Endothelial cell of umbilical vein (primary cell): ENCODE measurements at regions not wholly inside any gene's neighbourhood (a gene's known extent, or its start where the extent isn't known, plus 50 kb on each side); places are given as distances from the start of the nearest gene placed in this dataset.

Experiments used
- BruUV-seq: library from RNA; stranded (reverse); fragments of 400-500 nt; replicated peaks from 2 replicates; lab custom pipeline; 2021; lab: Mats Ljungman, UMichigan
- CTCF ChIA-PET: fragments of 300-600, 350-600 bp; sonication (Branson Sonifier 250); formaldehyde crosslinking; loops from one replicate; lab custom pipeline; 2021; ENCODE audit warnings: antibody characterized with exemption, inconsistent platforms; lab: Charles Lee
- POLR2A ChIA-PET: fragments of 300-600, 350-600 bp; sonication (Branson Sonifier 250); formaldehyde crosslinking; loops from one replicate; lab custom pipeline; 2021; ENCODE audit warnings: antibody characterized with exemption, inconsistent platforms; lab: Charles Lee
- DNase-seq: peaks from one replicate; pipeline ENCODE4 v3.0.0-alpha.2; 2011; ENCODE audit warnings: low read depth, low spot score
- FAIRE-seq: peaks from 2 replicates; lab custom pipeline; 2011; peaks lifted over from hg19 to GRCh38; lab: Jason Lieb, UNC
- H2AFZ ChIP-seq: 2 replicates; pipeline ENCODE4 v1.6.0; 2012; ENCODE audit warnings: low read depth, low read length, control low read depth, inconsistent platforms
- H3K27ac ChIP-seq: 2 replicates; pipeline ENCODE4 v1.5.1; 2011; ENCODE audit warnings: low read depth, mild to moderate bottlenecking, control low read depth, low read length, moderate library complexity; ENCODE audit not compliant: insufficient read depth
- H3K27me3 ChIP-seq, 2 experiments: 2 replicates each; pipeline versions ENCODE4 v1.6.0 to v1.6.1; 2011; ENCODE audit warnings: low read length in 2 of 2, mixed read lengths in 1 of 2; ENCODE audit not compliant: control insufficient read depth in 2 of 2, insufficient read depth in 2 of 2
- H3K36me3 ChIP-seq, 2 experiments: 2 replicates in 1 of 2; 3 replicates in 1 of 2; pipeline ENCODE4 v1.5.1; 2011; ENCODE audit warnings: low read length in 2 of 2, mild to moderate bottlenecking in 1 of 2, moderate library complexity in 1 of 2; ENCODE audit not compliant: control insufficient read depth in 2 of 2, insufficient read depth in 2 of 2; ENCODE audit errors: extremely low read depth in 1 of 2
- H3K4me1 ChIP-seq: 3 replicates; pipeline ENCODE4 v1.5.1; 2011; ENCODE audit warnings: mild to moderate bottlenecking, low read length; ENCODE audit not compliant: control insufficient read depth, insufficient read depth; ENCODE audit errors: extremely low read depth
- H3K4me2 ChIP-seq: 2 replicates; pipeline ENCODE4 v1.6.1; 2011; ENCODE audit warnings: low read length, control low read depth, mixed read lengths; ENCODE audit not compliant: insufficient read depth
- H3K4me3 ChIP-seq, 3 experiments: fragments of 200-600 bp in 1 of 3; sonication (generic), shearing (Covaris generic) in 1 of 3; replicated peaks in 1 of 3; 2 replicates each; pipeline ENCODE4 v1.5.1; 2011 to 2016; ENCODE audit warnings: control low read depth in 3 of 3, low read length in 3 of 3, mild to moderate bottlenecking in 2 of 3, inconsistent platforms in 1 of 3, low read depth in 1 of 3, moderate library complexity in 1 of 3; ENCODE audit not compliant: insufficient read depth in 1 of 3
- H3K79me2 ChIP-seq: 2 replicates; pipeline ENCODE4 v1.6.0; 2012; ENCODE audit warnings: low read length, inconsistent platforms; ENCODE audit not compliant: control insufficient read depth, insufficient read depth
- H3K9ac ChIP-seq: replicated peaks from 2 replicates; pipeline ENCODE3; 2011; ENCODE audit warnings: low read length, control low read depth; ENCODE audit not compliant: insufficient read depth; ENCODE audit errors: extremely low read depth
- H3K9me1 ChIP-seq: replicated peaks from 3 replicates; pipeline ENCODE4 v1.6.0; 2011; ENCODE audit warnings: mild to moderate bottlenecking, low read length; ENCODE audit not compliant: control insufficient read depth, insufficient read depth; ENCODE audit errors: extremely low read depth
- H3K9me3 ChIP-seq: replicated peaks from 2 replicates; pipeline ENCODE4 v1.5.1; 2012; ENCODE audit warnings: low read length, inconsistent platforms; ENCODE audit not compliant: control insufficient read depth, insufficient read depth
- H4K20me1 ChIP-seq: replicated peaks from 2 replicates; pipeline ENCODE3; 2011; ENCODE audit warnings: mild to moderate bottlenecking, low read length; ENCODE audit not compliant: control insufficient read depth, insufficient read depth; ENCODE audit errors: extremely low read depth
- EZH2 ChIP-seq: IDR thresholded peaks from 2 replicates; pipeline ENCODE4 v1.6.1; 2012; ENCODE audit warnings: borderline replicate concordance, low read depth, mild to moderate bottlenecking, moderate library complexity, low read length, inconsistent platforms; ENCODE audit not compliant: severe bottlenecking
- FOS ChIP-seq: IDR thresholded peaks from 2 replicates; pipeline ENCODE4 v1.6.1; 2011; ENCODE audit warnings: mild to moderate bottlenecking, low read length, moderate library complexity, borderline replicate concordance; ENCODE audit not compliant: insufficient read depth
- GATA2 ChIP-seq: IDR thresholded peaks from 2 replicates; pipeline ENCODE4 v1.7.0; 2011; ENCODE audit warnings: low read depth, mild to moderate bottlenecking, moderate library complexity, mixed read lengths, low read length; ENCODE audit not compliant: insufficient read length, insufficient read depth
- JUN ChIP-seq: IDR thresholded peaks from 2 replicates; pipeline ENCODE4 v1.6.1; 2011; ENCODE audit warnings: borderline replicate concordance, low read depth; ENCODE audit not compliant: insufficient read length, insufficient read depth
- MYC ChIP-seq: IDR thresholded peaks from one replicate; pipeline ENCODE4 v1.6.1; 2011; ENCODE audit warnings: mild to moderate bottlenecking, low read depth, low read length
- POLR2A ChIP-seq: IDR thresholded peaks from 2 replicates; pipeline ENCODE4 v1.6.1; 2012; ENCODE audit warnings: low read depth, mild to moderate bottlenecking, control low read depth, low read length
- POLR2AphosphoS5 ChIP-seq: IDR thresholded peaks from 2 replicates; pipeline ENCODE4 v1.6.1; 2012; ENCODE audit warnings: low read depth, mild to moderate bottlenecking, control low read depth, low read length, moderate library complexity; ENCODE audit not compliant: insufficient read depth
- dilution Hi-C: fragments of 300-500 bp; cut with MboI; formaldehyde crosslinking; loops from one replicate; pipeline ENCODE4 v1.15.0; 2019; ENCODE audit warnings: low sequenced_read_pairs; ENCODE audit not compliant: extremely low pct_ligation_motif_present
- intact Hi-C: fragments of 100-400 bp; cut with micrococcal nuclease; formaldehyde crosslinking; loops from one replicate; pipeline ENCODE4 v1.10.0; 2022
- TF ChIP-seq, protein P1 (sequence below), 2 donors: IDR thresholded peaks; 1 replicate in 1 of 2; 2 replicates in 1 of 2; pipeline ENCODE4 v1.5.1; 2011; ENCODE audit warnings: low read length in 2 of 2, mild to moderate bottlenecking in 2 of 2, moderate library complexity in 2 of 2, control low read depth in 1 of 2, inconsistent platforms in 1 of 2, low read depth in 1 of 2; ENCODE audit not compliant: insufficient read depth in 1 of 2; ENCODE audit errors: extremely low read depth in 1 of 2
- TF ChIP-seq, protein P2 (sequence below): IDR thresholded peaks from 2 replicates; pipeline ENCODE4 v1.6.1; 2011; ENCODE audit not compliant: insufficient read depth, insufficient read length

GRCh38 chr9:23557689-23558088 lies 268.4 kb downstream of the ELAVL2 start:
- ChIA-PET POLR2A (no interaction called here), CTCF (interaction anchor here (0.7 kb wide), 1 partner anchor 15 kb away, joined by 3 read pairs; no protein-coding TSS in a partner anchor)
- Histone ChIP-seq H3K79me2 (no peaks in the 10 kb centered on the region), H3K27ac (no peak overlapping the region), H3K9ac (no peak overlapping the region), H3K4me1 (no peaks in the 10 kb centered on the region), H2AFZ (no peak overlapping the region), H3K9me3 (no peaks in the 10 kb centered on the region), H3K4me2 (no peak overlapping the region), H3K27me3 (no peaks in the 10 kb centered on the region), H3K9me1 (no peaks in the 10 kb centered on the region), H4K20me1 (no peaks in the 10 kb centered on the region), H3K4me3 (no peak overlapping the region), H3K36me3 (no peaks in the 10 kb centered on the region)
- dilution Hi-C loops (no loop called here), intact Hi-C loops (no loop called here)
- FAIRE-seq: no peak
- TF ChIP-seq GATA2 (no peak), POLR2A (no peak)
- TF ChIP-seq, protein P1, sequence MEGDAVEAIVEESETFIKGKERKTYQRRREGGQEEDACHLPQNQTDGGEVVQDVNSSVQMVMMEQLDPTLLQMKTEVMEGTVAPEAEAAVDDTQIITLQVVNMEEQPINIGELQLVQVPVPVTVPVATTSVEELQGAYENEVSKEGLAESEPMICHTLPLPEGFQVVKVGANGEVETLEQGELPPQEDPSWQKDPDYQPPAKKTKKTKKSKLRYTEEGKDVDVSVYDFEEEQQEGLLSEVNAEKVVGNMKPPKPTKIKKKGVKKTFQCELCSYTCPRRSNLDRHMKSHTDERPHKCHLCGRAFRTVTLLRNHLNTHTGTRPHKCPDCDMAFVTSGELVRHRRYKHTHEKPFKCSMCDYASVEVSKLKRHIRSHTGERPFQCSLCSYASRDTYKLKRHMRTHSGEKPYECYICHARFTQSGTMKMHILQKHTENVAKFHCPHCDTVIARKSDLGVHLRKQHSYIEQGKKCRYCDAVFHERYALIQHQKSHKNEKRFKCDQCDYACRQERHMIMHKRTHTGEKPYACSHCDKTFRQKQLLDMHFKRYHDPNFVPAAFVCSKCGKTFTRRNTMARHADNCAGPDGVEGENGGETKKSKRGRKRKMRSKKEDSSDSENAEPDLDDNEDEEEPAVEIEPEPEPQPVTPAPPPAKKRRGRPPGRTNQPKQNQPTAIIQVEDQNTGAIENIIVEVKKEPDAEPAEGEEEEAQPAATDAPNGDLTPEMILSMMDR (IDR thresholded peaks at IDR 0.05; ENCODE audit: extremely low read depth in 1 of 2, insufficient read depth in 1 of 2, low read depth in 1 of 2, low read length in 2 of 2): no peak
- BruUV-seq: no TSS peak
- no peak for DNase-seq

GRCh38 chr9:23559522-23559921 lies 266.5 kb downstream of the ELAVL2 start:
- Histone ChIP-seq H3K4me3 (no peak overlapping the region), H2AFZ (no peak overlapping the region), H3K36me3 (no peaks in the 10 kb centered on the region), H3K4me2 (no peak overlapping the region), H3K9me3 (no peaks in the 10 kb centered on the region), H3K9me1 (no peaks in the 10 kb centered on the region), H3K27me3 (no peaks in the 10 kb centered on the region), H3K27ac (no peak overlapping the region), H3K79me2 (no peaks in the 10 kb centered on the region), H3K4me1 (no peaks in the 10 kb centered on the region), H3K9ac (no peak overlapping the region), H4K20me1 (no peaks in the 10 kb centered on the region)
- no peak for FAIRE-seq
- no peak for TF ChIP-seq EZH2
- TF ChIP-seq POLR2A: no peak
- TF ChIP-seq GATA2: no peak
- TF ChIP-seq FOS: no peak
- TF ChIP-seq, protein P2, sequence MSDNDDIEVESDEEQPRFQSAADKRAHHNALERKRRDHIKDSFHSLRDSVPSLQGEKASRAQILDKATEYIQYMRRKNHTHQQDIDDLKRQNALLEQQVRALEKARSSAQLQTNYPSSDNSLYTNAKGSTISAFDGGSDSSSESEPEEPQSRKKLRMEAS: no peak
- TF ChIP-seq, protein P1 (IDR thresholded peaks at IDR 0.05; ENCODE audit: extremely low read depth in 1 of 2, insufficient read depth in 1 of 2, low read depth in 1 of 2, low read length in 2 of 2): no peak
- no peak for TF ChIP-seq JUN
- TF ChIP-seq MYC: no peak
- TF ChIP-seq POLR2AphosphoS5: no peak
- no peak for DNase-seq
- intact Hi-C loops: no loop called here
- BruUV-seq: no TSS peak
- CTCF ChIA-PET: no interaction called here
- dilution Hi-C loops: no loop called here
- POLR2A ChIA-PET: no interaction called here
